Bronchial epithelial cell (primary cell): ENCODE measurements at regions not wholly inside any gene's neighbourhood (a gene's known extent, or its start where the extent isn't known, plus 50 kb on each side); places are given as distances from the start of the nearest gene placed in this dataset.

Experiments
- DNase-seq: peaks from one replicate; pipeline ENCODE4 v3.0.0-alpha.2; 2010; ENCODE audit warnings: low read depth
- FAIRE-seq: peaks from 2 replicates; lab custom pipeline; 2011; peaks lifted over from hg19 to GRCh38; lab: Jason Lieb, UNC
- H3K27me3 ChIP-seq: 2 replicates; pipeline ENCODE4 v1.5.1; 2011; ENCODE audit warnings: low read length; ENCODE audit not compliant: control insufficient read depth, insufficient read depth
- H3K36me3 ChIP-seq: 2 replicates; pipeline ENCODE4 v1.5.1; 2011; ENCODE audit warnings: low read length; ENCODE audit not compliant: control insufficient read depth, insufficient read depth
- H3K4me3 ChIP-seq: 2 replicates; pipeline ENCODE4 v1.5.1; 2011; ENCODE audit warnings: mild to moderate bottlenecking, low read depth, low read length, control low read depth
- TF ChIP-seq, protein P1 (sequence below): IDR thresholded peaks from 2 replicates; pipeline ENCODE4 v1.5.1; 2011; ENCODE audit warnings: mild to moderate bottlenecking, moderate library complexity, low read length, control low read depth, inconsistent platforms; ENCODE audit not compliant: insufficient read depth, severe bottlenecking

DNA sequence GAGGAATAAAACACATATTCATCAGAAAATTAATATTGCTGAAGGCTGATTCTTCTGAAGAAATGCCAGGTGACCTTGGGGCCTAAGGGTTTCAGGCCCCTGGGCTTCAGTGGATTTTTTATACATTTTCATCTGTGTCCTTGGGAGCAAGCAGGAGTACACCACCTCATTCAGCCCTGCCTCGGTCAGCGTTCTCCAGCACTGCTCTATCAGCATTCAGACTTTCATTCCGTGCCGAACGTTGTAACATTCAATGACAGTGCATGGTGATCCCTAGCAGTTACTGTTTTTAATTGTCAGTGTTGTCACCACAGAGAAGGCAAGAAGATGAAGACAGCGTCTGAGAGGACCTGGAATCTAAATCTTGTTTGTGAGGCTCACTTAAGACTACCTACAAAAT is 490.4 kb downstream of the DNAH5 start:
- FAIRE-seq (no peak), DNase-seq (no peak)
- TF ChIP-seq, protein P1, sequence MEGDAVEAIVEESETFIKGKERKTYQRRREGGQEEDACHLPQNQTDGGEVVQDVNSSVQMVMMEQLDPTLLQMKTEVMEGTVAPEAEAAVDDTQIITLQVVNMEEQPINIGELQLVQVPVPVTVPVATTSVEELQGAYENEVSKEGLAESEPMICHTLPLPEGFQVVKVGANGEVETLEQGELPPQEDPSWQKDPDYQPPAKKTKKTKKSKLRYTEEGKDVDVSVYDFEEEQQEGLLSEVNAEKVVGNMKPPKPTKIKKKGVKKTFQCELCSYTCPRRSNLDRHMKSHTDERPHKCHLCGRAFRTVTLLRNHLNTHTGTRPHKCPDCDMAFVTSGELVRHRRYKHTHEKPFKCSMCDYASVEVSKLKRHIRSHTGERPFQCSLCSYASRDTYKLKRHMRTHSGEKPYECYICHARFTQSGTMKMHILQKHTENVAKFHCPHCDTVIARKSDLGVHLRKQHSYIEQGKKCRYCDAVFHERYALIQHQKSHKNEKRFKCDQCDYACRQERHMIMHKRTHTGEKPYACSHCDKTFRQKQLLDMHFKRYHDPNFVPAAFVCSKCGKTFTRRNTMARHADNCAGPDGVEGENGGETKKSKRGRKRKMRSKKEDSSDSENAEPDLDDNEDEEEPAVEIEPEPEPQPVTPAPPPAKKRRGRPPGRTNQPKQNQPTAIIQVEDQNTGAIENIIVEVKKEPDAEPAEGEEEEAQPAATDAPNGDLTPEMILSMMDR, result no peak
- no peaks in the 10 kb centered on the region for H3K27me3 ChIP-seq
- H3K36me3 ChIP-seq, result no peaks in the 10 kb centered on the region
- no peak overlapping the region for H3K4me3 ChIP-seq

DNA sequence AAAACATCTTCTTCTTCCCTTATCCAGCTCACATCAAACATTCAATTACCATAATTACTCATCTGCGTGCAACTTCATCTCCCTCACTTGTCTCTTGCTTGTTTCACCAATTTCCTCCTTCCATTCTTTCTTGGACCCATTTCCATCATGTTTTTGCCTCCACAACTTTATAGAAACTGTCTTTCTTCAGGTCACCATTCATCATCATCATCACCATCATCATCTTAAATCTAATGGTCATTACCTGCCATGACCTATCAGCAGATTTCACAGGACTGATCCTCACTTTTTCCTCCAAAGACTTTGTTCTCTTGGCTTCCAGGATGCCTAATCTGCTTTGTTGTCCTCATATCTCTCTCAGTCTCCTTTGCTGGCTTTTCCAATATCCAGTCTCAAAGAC is 495.6 kb downstream of the DNAH5 start:
- no peak overlapping the region for H3K4me3 ChIP-seq
- H3K36me3 ChIP-seq, result no peaks in the 10 kb centered on the region
- TF ChIP-seq, protein P1, result no peak
- no peaks in the 10 kb centered on the region for H3K27me3 ChIP-seq
- no peak for DNase-seq
- no peak for FAIRE-seq

DNA sequence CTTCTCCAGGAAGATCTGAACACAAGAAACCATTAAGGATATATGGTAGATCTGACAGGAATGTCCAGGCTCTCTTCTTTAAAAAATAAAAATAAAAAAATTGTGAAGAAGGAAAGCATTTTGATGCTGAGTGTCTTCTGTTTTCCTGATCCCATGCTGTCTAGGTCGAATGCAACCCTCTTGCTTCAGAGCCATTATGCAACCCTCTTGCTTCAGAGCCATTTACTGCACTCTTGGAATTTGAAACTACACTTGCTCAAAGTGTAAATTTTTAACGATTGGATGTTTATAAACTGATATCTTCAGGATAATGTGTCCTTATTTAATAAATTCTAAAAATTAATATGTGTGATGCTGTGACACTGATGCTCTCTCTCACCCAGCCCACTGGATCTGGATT is 505.1 kb downstream of the DNAH5 start:
- Histone ChIP-seq H3K36me3 (no peaks in the 10 kb centered on the region), H3K27me3 (no peaks in the 10 kb centered on the region), H3K4me3 (no peak overlapping the region)
- DNase-seq (no peak), FAIRE-seq (no peak)
- TF ChIP-seq, protein P1, result no peak

DNA sequence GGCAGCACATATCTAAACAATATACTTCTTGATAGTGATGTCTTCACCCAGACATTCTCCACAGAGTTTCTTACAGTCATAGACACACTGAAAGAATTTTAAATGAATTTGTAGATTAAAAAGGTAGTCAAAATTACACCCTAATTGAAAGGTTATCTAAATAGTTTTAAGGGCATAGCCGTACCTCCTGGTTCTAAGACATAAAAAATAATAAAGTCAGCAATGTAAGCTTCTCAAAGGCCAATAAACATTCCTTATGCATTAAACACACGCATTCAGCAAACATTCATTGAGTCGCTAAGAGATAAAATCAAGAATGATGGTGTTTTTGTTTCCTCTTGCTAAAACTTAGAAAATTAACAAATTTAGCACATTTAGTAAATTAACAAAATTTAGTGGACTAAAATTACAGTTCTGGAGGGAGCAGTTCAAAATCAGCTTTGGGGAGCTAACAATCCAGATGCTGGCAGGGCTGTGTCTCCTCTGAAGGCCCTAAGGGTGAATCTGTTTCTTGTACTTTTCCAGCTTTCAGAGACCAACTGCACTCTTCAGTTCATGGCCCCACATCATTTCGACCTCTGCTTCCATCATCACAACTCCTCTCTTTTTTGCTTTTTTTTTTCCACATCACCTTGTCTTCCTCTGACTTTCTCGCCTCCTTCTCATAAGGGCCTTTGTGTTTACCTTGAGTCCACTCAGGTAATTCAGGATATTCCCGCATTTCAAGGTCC is 516.5 kb downstream of the DNAH5 start:
- H3K36me3 ChIP-seq, result no peaks in the 10 kb centered on the region
- TF ChIP-seq, protein P1, result no peak
- no peak for DNase-seq
- no peaks in the 10 kb centered on the region for H3K27me3 ChIP-seq
- no peak overlapping the region for H3K4me3 ChIP-seq
- no peak for FAIRE-seq

DNA sequence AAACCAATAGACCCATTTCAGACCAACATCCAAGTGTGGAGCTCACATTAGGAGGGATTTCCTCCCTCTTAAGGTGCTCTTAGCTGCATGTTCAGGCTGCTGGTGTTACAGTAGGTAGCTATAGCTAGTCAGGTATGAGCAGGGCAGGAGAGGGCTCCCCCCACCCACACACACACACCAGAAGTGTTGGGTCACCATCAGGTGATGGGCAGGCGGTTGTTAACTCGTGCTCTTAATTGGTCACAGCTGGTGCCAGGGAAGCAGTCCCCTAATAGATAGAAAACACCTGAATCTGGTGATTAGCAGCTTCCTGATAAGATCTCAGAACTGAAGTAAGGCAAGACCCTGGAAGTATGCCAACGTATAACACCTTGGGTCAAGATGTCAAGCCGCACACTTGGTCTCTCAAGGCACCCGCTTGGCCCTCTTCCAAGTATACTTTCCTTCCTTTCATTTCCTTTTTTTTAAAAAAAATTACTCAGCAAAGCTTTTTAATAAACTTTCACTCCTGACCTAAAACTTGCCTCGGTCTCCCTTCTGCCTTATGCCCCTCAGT is 532.4 kb downstream of the DNAH5 start:
- TF ChIP-seq, protein P1, result no peak
- Histone ChIP-seq H3K27me3 (no peaks in the 10 kb centered on the region), H3K36me3 (no peaks in the 10 kb centered on the region), H3K4me3 (no peak overlapping the region)
- no peak for DNase-seq
- no peak for FAIRE-seq
